NT2/D1 (cell line): ENCODE measurements at regions not wholly inside any gene's neighbourhood (a gene's known extent, or its start where the extent isn't known, plus 50 kb on each side); places are given as distances from the start of the nearest gene placed in this dataset.

Experiments
- DNase-seq: peaks from one replicate; pipeline ENCODE4 v3.0.0-alpha.2; 2011; ENCODE audit warnings: low read depth, low spot score
- H3K27me3 ChIP-seq: 2 replicates; pipeline ENCODE4 v1.6.0; 2011; ENCODE audit warnings: mild to moderate bottlenecking; ENCODE audit not compliant: insufficient read length, insufficient read depth
- H3K36me3 ChIP-seq: 2 replicates; pipeline ENCODE4 v1.6.1; 2011; ENCODE audit warnings: mild to moderate bottlenecking, low read length, mixed read lengths; ENCODE audit not compliant: insufficient read depth, insufficient read length
- H3K4me1 ChIP-seq: 2 replicates; pipeline ENCODE4 v1.5.1; 2011; ENCODE audit not compliant: insufficient read depth, insufficient read length
- H3K4me3 ChIP-seq: 2 replicates; pipeline ENCODE4 v1.5.1; 2011; ENCODE audit warnings: low read depth; ENCODE audit not compliant: insufficient read length
- H3K9ac ChIP-seq: 2 replicates; pipeline ENCODE4 v1.6.0; 2011; ENCODE audit warnings: low read depth; ENCODE audit not compliant: insufficient read length
- H3K9me3 ChIP-seq: 2 replicates; pipeline ENCODE4 v1.5.1; 2011; ENCODE audit warnings: mild to moderate bottlenecking, low read length; ENCODE audit not compliant: insufficient read depth
- SUZ12 ChIP-seq: IDR thresholded peaks from 2 replicates; pipeline ENCODE4 v1.6.1; 2011; ENCODE audit not compliant: insufficient read length, insufficient read depth; ENCODE audit errors: extremely low read depth
- YY1 ChIP-seq: IDR thresholded peaks from 2 replicates; pipeline ENCODE4 v1.6.1; 2011; ENCODE audit not compliant: insufficient read length, insufficient read depth
- ZNF274 ChIP-seq: IDR thresholded peaks from 2 replicates; pipeline ENCODE4 v1.6.1; 2011; ENCODE audit warnings: mild to moderate bottlenecking, low read depth, low read length

DNA sequence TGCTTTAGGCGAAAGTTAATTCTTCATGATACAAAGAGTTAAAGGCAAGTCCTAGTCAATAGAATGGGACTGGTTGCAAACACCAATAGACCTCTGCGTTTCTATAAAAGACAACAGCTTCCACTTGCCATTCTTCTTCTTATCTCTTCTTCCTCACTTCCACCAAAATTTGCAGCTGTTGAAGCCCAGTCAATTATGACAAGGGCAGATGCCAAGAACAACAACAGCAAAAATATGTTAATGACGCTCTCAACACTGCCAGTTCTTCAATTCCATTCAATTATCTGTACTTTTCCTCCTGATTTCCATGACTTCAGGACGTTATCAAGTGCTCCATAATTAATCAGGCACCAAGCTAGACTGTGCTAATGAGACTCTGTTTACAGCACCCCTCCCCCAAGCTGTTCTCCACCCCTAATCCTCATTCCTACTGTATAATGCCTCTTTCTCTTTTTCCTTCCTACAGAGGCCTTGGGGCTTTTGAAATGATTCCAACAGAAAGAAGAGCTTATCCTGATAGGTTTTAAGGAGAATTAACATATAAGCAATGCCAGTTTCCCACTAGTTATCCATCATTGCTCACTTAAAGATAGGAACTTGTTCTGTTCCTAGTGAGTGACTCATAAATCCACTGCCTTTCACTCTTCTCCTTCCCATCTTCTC is 1160.5 kb downstream of the IGSF11 start:
- no peak for DNase-seq
- H3K4me3 ChIP-seq, result no peak overlapping the region
- no peak overlapping the region for H3K9ac ChIP-seq
- no peaks in the 10 kb centered on the region for H3K4me1 ChIP-seq
- H3K36me3 ChIP-seq, result no peaks in the 10 kb centered on the region
- no peaks in the 10 kb centered on the region for H3K9me3 ChIP-seq
- TF ChIP-seq YY1 (no peak), SUZ12 (no peak), ZNF274 (no peak)
- H3K27me3 ChIP-seq, result no peaks in the 10 kb centered on the region

DNA sequence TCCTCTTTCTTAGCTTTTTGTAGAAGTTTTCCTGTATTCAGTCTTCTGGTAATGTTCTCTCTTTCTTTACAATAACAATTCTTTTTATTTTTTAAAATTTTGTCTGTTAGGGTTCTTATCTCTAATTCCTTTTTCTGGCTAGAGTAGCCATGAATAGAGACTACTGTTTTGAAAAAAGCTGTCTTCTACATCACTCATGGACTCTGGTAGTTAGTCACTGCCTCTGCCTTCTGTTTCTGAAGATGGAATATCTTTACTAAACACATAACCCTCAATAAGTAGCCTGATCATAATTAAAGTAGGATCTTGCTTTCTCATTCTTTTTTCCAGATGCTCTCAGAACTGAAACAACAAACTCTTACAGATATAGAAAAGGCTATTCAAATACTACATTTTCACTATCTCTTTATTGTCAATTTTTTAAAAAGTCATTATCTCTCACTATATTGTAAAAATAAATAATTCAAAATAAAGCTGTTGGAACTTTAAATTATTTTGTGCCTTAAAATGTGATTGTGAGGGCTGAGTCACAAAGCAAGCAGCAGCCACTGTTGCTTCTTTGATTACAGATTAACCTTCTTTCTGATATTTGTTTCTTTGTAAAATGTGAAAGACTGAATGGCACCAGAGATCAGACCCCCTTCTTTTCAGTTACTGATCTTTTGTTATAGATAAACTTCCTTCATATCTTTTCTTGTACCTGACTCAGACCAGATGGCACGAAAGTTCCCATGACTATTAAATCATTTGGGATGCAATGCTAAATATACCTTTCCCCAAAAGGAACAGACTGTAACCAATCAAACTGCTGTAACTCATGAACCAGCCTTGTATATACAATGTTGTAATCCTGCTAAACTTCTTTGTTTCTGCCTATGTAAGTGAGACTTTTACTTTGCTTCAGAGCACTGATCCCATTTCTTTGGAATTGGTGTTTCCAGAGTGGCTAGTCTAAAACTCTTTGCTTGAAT is 1159.5 kb downstream of the IGSF11 start:
- no peak for DNase-seq
- H3K27me3 ChIP-seq, result no peaks in the 10 kb centered on the region
- TF ChIP-seq SUZ12, result no peak
- no peak for TF ChIP-seq ZNF274
- TF ChIP-seq YY1, result no peak
- H3K36me3 ChIP-seq, result no peaks in the 10 kb centered on the region
- no peak overlapping the region for H3K9ac ChIP-seq
- H3K4me1 ChIP-seq, result no peaks in the 10 kb centered on the region
- no peaks in the 10 kb centered on the region for H3K9me3 ChIP-seq
- no peak overlapping the region for H3K4me3 ChIP-seq

DNA sequence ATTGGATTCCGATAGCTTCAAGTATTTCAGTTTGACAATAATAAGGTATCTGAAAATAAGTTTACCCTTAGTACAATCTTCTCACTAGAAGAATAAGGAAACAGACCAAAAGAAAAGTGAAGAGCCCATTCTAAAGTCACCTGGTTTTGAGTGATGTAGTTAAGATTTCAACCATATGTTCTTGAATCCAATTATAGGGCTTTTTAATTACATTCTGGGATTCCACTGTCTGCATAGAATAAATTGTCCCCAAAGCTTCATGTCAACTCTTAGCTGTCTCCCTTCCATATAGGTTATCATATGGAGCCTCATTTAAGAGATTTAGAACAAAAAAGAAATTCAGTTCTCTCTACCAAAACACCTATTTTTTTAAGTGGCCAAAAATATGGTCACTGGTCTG is 1158.8 kb downstream of the IGSF11 start:
- H3K36me3 ChIP-seq, result no peaks in the 10 kb centered on the region
- no peak for TF ChIP-seq YY1
- TF ChIP-seq SUZ12, result no peak
- no peak for TF ChIP-seq ZNF274
- no peaks in the 10 kb centered on the region for H3K27me3 ChIP-seq
- DNase-seq, result no peak
- H3K9me3 ChIP-seq, result no peaks in the 10 kb centered on the region
- H3K4me1 ChIP-seq, result no peaks in the 10 kb centered on the region
- no peak overlapping the region for H3K9ac ChIP-seq
- H3K4me3 ChIP-seq, result no peak overlapping the region

DNA sequence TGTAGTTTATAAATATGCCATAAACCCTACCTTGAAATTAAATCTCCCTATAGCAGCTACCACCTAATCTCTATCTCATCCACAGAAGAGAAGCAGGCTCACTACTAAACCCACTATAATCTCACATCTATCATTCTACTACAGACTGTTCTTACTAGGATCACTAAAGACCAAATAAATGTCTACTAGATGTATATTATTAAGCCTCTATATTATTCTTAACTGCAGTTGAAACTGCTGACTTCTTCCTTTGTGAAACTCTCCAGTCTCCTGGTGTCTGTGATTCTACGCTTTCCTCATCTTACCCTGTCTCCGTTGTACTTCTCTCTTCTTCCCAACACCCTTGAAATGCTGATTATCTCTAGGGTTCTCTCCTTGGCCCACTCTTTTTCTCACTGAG is 1154.0 kb downstream of the IGSF11 start:
- Histone ChIP-seq H3K36me3 (no peaks in the 10 kb centered on the region), H3K4me3 (no peak overlapping the region), H3K4me1 (no peaks in the 10 kb centered on the region), H3K27me3 (no peaks in the 10 kb centered on the region), H3K9ac (no peak overlapping the region), H3K9me3 (no peaks in the 10 kb centered on the region)
- TF ChIP-seq ZNF274 (no peak), YY1 (no peak), SUZ12 (no peak)
- no peak for DNase-seq

DNA sequence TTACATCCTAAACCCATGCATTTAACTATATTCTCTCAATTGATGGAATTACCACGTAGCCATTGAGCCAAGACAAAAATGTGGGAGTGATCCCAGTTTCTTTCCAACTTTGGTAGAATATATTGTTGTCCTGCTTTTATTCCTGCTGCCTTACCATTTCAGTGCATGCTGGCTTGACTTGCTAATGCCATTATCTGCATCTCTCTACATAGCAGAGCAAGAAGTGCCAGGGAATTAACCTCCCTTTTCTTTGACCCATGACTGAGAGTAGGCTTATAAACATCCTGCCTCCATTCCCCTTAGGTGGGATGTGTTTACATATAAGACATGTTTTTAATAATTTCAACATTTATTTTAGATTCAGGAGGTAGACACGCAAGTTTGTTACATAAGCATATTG is 1153.4 kb downstream of the IGSF11 start:
- H3K9me3 ChIP-seq, result no peaks in the 10 kb centered on the region
- H3K27me3 ChIP-seq, result no peaks in the 10 kb centered on the region
- no peak overlapping the region for H3K4me3 ChIP-seq
- no peaks in the 10 kb centered on the region for H3K36me3 ChIP-seq
- no peak for DNase-seq
- TF ChIP-seq YY1, result no peak
- no peak for TF ChIP-seq SUZ12
- TF ChIP-seq ZNF274, result no peak
- no peaks in the 10 kb centered on the region for H3K4me1 ChIP-seq
- no peak overlapping the region for H3K9ac ChIP-seq

DNA sequence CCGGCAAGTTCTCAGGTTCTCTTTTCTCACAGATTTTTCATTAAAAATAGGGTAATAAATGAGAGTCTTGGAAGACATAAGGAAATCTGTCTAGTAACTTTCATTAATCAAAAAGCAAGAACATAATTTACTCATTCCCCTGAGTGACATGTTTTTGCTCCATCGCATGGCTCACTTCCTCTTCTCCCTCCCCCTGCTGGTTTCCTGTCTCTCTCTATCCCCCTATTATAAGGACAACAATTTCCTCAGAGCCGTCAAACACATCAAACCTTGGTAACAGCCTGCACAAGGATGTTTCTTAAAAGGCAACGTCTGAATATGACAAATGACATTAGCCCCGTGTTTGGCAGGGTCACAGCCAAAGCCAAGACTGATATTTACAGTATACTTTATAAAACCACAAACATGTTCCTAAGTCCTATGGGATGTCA is 1149.6 kb downstream of the IGSF11 start:
- no peak for DNase-seq
- TF ChIP-seq YY1, result no peak
- TF ChIP-seq SUZ12, result no peak
- no peak for TF ChIP-seq ZNF274
- no peak overlapping the region for H3K9ac ChIP-seq
- no peaks in the 10 kb centered on the region for H3K36me3 ChIP-seq
- H3K4me3 ChIP-seq, result no peak overlapping the region
- H3K9me3 ChIP-seq, result no peaks in the 10 kb centered on the region
- no peaks in the 10 kb centered on the region for H3K4me1 ChIP-seq
- no peaks in the 10 kb centered on the region for H3K27me3 ChIP-seq

DNA sequence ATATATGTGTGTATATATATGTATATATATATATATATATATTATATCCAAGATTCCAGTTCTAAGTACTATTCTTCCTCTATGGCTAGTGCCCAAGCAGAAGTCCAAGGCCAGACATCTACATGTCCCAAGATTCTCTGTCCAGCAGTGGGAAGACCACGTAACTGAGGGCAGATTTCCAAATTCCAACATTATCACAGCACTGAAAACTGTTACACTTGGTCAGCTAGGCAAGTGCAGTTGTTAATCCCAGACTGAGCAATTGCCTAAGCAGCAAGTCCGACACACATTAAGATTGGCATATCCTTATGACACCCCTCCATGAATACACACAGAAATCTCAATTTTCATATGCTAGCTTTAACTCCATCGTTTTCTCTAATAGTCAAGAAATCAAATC is 1148.5 kb downstream of the IGSF11 start:
- no peak for TF ChIP-seq ZNF274
- TF ChIP-seq SUZ12, result no peak
- no peak for TF ChIP-seq YY1
- no peak for DNase-seq
- Histone ChIP-seq H3K27me3 (no peaks in the 10 kb centered on the region), H3K9ac (no peak overlapping the region), H3K4me3 (no peak overlapping the region), H3K4me1 (no peaks in the 10 kb centered on the region), H3K9me3 (no peaks in the 10 kb centered on the region), H3K36me3 (no peaks in the 10 kb centered on the region)
